ENCODE measurements at regions not wholly inside any gene's neighbourhood (a gene's known extent, or its start where the extent isn't known, plus 50 kb on each side); places are given as distances from the start of the nearest gene placed in this dataset.

DNA sequence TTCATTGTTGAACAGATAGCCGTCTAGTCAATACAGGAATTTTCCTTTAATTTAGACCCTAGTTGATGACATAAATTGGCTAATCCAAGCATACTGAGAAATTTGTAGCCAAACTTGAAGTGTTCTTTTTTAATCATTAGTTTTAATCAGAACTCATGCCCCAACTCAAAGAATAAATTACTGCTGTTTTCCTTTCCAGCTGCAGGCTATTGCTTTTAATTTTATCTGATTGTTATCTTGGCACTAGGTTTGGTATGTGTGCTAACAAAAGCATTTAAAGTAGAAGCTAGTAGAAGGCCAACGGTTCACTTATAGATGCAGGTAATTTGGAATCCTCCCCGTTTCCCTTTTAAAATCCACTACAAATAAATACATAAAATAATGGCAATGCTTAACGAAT lies 188.5 kb downstream of the CD109 start:
- no peak for ATAC-seq (ENCODE audit: insufficient number of reproducible peaks, low FRiP score, low read depth)
- no peak overlapping the region for H3K4me3 ChIP-seq
- no peak overlapping the region for H3K27ac ChIP-seq
- H3K27me3 ChIP-seq (replicated peaks; ENCODE audit: insufficient read depth): no peaks in the 10 kb centered on the region
- TF ChIP-seq, protein P1, sequence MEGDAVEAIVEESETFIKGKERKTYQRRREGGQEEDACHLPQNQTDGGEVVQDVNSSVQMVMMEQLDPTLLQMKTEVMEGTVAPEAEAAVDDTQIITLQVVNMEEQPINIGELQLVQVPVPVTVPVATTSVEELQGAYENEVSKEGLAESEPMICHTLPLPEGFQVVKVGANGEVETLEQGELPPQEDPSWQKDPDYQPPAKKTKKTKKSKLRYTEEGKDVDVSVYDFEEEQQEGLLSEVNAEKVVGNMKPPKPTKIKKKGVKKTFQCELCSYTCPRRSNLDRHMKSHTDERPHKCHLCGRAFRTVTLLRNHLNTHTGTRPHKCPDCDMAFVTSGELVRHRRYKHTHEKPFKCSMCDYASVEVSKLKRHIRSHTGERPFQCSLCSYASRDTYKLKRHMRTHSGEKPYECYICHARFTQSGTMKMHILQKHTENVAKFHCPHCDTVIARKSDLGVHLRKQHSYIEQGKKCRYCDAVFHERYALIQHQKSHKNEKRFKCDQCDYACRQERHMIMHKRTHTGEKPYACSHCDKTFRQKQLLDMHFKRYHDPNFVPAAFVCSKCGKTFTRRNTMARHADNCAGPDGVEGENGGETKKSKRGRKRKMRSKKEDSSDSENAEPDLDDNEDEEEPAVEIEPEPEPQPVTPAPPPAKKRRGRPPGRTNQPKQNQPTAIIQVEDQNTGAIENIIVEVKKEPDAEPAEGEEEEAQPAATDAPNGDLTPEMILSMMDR (IDR thresholded peaks at IDR 0.05): no peak
- H3K36me3 ChIP-seq: no peaks in the 10 kb centered on the region
- H3K4me1 ChIP-seq (ENCODE audit: control insufficient read depth in 1 of 2, low read depth in 2 of 2): no peaks in the 10 kb centered on the region
- DNase-seq (ENCODE audit: low spot score): no peak
- H3K9me3 ChIP-seq: no peaks in the 10 kb centered on the region

DNA sequence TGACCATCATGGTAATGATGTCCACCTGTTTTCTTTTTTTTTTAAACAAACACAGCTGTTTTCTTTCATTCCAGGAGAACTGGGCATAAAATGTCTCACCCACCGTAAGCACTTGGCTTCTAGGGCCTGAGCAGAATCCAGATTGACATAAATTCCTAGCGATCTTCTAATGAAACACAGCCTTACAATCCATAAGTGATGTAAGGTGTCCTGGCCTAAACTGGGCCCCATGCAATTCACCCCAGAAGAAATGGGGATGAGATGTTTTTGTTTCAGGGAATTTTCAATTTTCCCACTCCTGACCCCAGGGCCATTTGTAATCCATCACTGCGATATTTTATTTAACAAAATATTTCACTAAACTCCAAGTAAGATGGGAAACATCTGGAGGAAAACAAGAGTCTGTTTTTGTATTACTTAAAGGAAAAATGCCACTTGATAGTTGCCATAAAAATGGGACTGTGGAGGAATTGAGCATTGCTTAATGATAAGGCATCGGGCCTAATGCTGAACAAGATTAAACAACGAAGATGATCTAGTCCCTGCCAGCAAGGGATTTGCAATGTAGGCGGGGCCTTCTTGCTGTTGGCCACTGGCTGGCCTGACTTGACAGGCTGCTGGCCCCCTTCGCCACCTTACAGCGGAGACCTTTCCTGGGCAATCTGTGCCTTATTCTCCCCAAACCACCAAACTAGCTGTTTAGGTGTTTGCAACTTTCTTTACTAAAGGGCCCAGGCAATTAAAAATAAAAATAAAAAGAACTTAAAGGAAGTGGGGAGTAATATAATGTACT lies 183.7 kb downstream of the CD109 start:
- H3K4me3 ChIP-seq: no peak overlapping the region
- H3K4me1 ChIP-seq (ENCODE audit: control insufficient read depth in 1 of 2, low read depth in 2 of 2): no peaks in the 10 kb centered on the region
- DNase-seq (ENCODE audit: low spot score): no peak
- H3K27me3 ChIP-seq (replicated peaks; ENCODE audit: insufficient read depth): no peaks in the 10 kb centered on the region
- no peak overlapping the region for H3K27ac ChIP-seq
- no peaks in the 10 kb centered on the region for H3K36me3 ChIP-seq
- no peak for ATAC-seq (ENCODE audit: insufficient number of reproducible peaks, low FRiP score, low read depth)
- TF ChIP-seq, protein P1 (IDR thresholded peaks at IDR 0.05): no peak
- H3K9me3 ChIP-seq: no peaks in the 10 kb centered on the region

DNA sequence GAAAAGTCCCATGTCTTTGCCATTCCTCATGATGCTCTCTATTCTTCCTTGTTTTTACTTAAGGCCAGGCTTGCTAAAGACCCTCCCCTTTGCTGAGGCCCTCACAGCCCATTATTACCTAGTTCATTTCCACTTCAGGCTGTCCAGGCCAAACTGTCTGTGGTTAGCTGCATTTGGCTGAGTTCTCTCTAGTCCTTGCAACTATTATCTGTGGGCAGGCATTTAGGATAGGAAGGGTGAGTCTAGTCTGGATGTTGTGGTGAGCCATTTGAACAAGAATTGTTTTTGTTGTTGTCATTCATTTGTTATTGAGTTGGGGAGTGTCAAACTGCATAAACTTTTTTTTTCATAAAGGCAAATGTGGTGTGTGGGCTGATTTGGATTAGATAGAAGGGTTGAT lies 182.4 kb downstream of the CD109 start:
- DNase-seq (ENCODE audit: low spot score) (no peak), ATAC-seq (ENCODE audit: insufficient number of reproducible peaks, low FRiP score, low read depth) (no peak)
- Histone ChIP-seq H3K9me3 (no peaks in the 10 kb centered on the region), H3K36me3 (no peaks in the 10 kb centered on the region), H3K27me3 (replicated peaks; ENCODE audit: insufficient read depth) (no peaks in the 10 kb centered on the region), H3K27ac (no peak overlapping the region), H3K4me3 (no peak overlapping the region), H3K4me1 (ENCODE audit: control insufficient read depth in 1 of 2, low read depth in 2 of 2) (no peaks in the 10 kb centered on the region)
- TF ChIP-seq, protein P1 (IDR thresholded peaks at IDR 0.05): no peak

Measured in thoracic aorta (tissue), 2 donors.